Adipocyte (in vitro differentiated cells): ENCODE measurements at regions not wholly inside any gene's neighbourhood (a gene's known extent, or its start where the extent isn't known, plus 50 kb on each side); places are given as distances from the start of the nearest gene placed in this dataset.
"Not testable (repeated sequence)": the region's sequence is repeated elsewhere in the genome, so short reads cannot be mapped to it uniquely, and the experiment has no call there.

Source experiments
- DNase-seq: peaks from one replicate; pipeline ENCODE4 v3.0.0-alpha.2; 2015; ENCODE audit warnings: low read depth
- H3K27me3 ChIP-seq: replicated peaks from 2 replicates; pipeline ENCODE4 v1.7.0; 2013; ENCODE audit warnings: mild to moderate bottlenecking, low read length, moderate library complexity; ENCODE audit not compliant: control insufficient read depth, insufficient read depth
- H3K36me3 ChIP-seq: 2 replicates; pipeline ENCODE4 v1.7.0; 2013; ENCODE audit warnings: low read length, mild to moderate bottlenecking, moderate library complexity; ENCODE audit not compliant: control insufficient read depth, insufficient read depth, severe bottlenecking
- H3K4me1 ChIP-seq: 2 replicates; pipeline ENCODE4 v1.7.0; 2013; ENCODE audit warnings: mild to moderate bottlenecking, low read length, moderate library complexity; ENCODE audit not compliant: control insufficient read depth, insufficient read depth
- H3K4me3 ChIP-seq: 2 replicates; pipeline ENCODE4 v1.7.0; 2013; ENCODE audit warnings: mild to moderate bottlenecking, low read length, moderate library complexity
- H3K9ac ChIP-seq: 2 replicates; pipeline ENCODE4 v1.7.0; 2013; ENCODE audit warnings: mild to moderate bottlenecking, low read length, moderate library complexity
- H3K9me3 ChIP-seq: 2 replicates; pipeline ENCODE4 v1.7.0; 2013; ENCODE audit warnings: mild to moderate bottlenecking, low read length, moderate library complexity; ENCODE audit not compliant: control insufficient read depth

DNA sequence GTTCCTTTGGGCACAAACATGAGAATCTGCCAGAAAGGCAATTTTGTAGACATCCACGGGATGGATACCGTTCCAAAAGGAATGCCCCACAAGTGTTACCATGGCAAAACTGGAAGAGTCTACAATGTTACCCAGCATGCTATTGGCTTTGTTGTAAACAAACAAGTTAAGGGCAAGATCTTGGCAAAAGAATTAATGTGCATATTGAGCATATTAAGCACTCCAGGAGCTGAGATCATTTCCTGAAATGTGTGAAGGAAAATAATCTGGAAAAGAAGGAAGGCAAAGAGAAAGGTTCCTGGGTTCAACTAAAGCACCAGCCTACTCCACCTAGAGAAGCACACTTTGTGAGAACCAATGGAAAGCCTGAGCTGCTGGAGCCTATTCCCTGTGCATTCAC, 103.9 kb upstream of the ARG1 start:
- no peaks in the 10 kb centered on the region for H3K27me3 ChIP-seq
- H3K9me3 ChIP-seq, result peaks cover 2% of the 10 kb centered on the region
- no peaks in the 10 kb centered on the region for H3K4me1 ChIP-seq
- H3K4me3 ChIP-seq, result no peak overlapping the region
- no peak for DNase-seq
- H3K9ac ChIP-seq, result no peak overlapping the region
- no peaks in the 10 kb centered on the region for H3K36me3 ChIP-seq

- Histone ChIP-seq H3K36me3 (no peaks in the 10 kb centered on the region), H3K9me3 (peaks cover 14% of the 10 kb centered on the region), H3K9ac (no peak overlapping the region), H3K27me3 (no peaks in the 10 kb centered on the region), H3K4me1 (no peaks in the 10 kb centered on the region), H3K4me3 (no peak overlapping the region)
- DNase-seq, result no peak
Measured at GRCh38 chr6:131470534-131470933, 102.5 kb upstream of the ARG1 start.

DNA sequence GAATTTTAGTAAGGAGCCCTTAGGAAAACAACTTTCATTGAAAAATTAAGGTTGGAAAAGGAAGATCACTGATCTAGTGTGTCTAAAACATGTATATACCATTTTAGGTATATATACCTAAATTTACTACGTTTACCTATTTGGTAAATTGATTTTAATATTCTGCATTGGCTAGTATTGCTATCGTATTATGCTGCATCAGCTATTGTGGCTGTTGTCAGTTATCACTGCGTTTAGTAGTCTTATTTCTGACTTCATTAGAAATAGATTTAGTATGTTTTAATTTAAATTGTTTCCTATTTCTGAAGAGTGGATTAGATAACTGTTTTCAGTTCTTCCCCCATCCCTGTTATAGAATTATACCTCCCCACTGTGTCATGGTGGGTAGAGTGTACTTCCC, 101.7 kb upstream of the ARG1 start:
- Histone ChIP-seq H3K9ac (no peak overlapping the region), H3K36me3 (no peaks in the 10 kb centered on the region), H3K27me3 (no peaks in the 10 kb centered on the region), H3K4me3 (no peak overlapping the region), H3K4me1 (no peaks in the 10 kb centered on the region), H3K9me3 (peaks cover 14% of the 10 kb centered on the region)
- no peak for DNase-seq

- peaks cover 14% of the 10 kb centered on the region for H3K9me3 ChIP-seq
- not testable (repeated sequence) for H3K9ac ChIP-seq, DNase-seq, H3K4me3 ChIP-seq, H3K36me3 ChIP-seq, H3K27me3 ChIP-seq, H3K4me1 ChIP-seq
Measured at GRCh38 chr6:131473303-131473702, 99.7 kb upstream of the ARG1 start.

- no peaks in the 10 kb centered on the region for H3K27me3 ChIP-seq
- no peaks in the 10 kb centered on the region for H3K4me1 ChIP-seq
- no peaks in the 10 kb centered on the region for H3K36me3 ChIP-seq
- no peak for DNase-seq
- H3K9me3 ChIP-seq, result peaks cover 14% of the 10 kb centered on the region
- H3K4me3 ChIP-seq, result no peak overlapping the region
- no peak overlapping the region for H3K9ac ChIP-seq
Measured at GRCh38 chr6:131476362-131476761, 96.7 kb upstream of the ARG1 start.

GRCh38 chr6:131478740-131479211, 94.2 kb upstream of the ARG1 start:
- H3K36me3 ChIP-seq, result not testable (repeated sequence)

GRCh38 chr6:131486608-131487007, 86.4 kb upstream of the ARG1 start:
- DNase-seq, result no peak
- H3K4me3 ChIP-seq, result no peak overlapping the region
- H3K36me3 ChIP-seq, result no peaks in the 10 kb centered on the region
- H3K27me3 ChIP-seq, result peaks cover 4% of the 10 kb centered on the region
- H3K4me1 ChIP-seq, result no peaks in the 10 kb centered on the region
- H3K9ac ChIP-seq, result no peak overlapping the region
- H3K9me3 ChIP-seq, result peaks cover 3% of the 10 kb centered on the region

More at GRCh38 chr6:131478740-131479211, 94.2 kb upstream of the ARG1 start:
- not testable (repeated sequence) for H3K27me3 ChIP-seq, H3K9ac ChIP-seq, H3K4me3 ChIP-seq, H3K4me1 ChIP-seq, DNase-seq
- H3K9me3 ChIP-seq, result peaks cover 14% of the 10 kb centered on the region

- H3K36me3 ChIP-seq, result no peaks in the 10 kb centered on the region
- H3K4me1 ChIP-seq, result no peaks in the 10 kb centered on the region
- H3K4me3 ChIP-seq, result no peak overlapping the region
- H3K9ac ChIP-seq, result no peak overlapping the region
- peaks cover 3% of the 10 kb centered on the region for H3K9me3 ChIP-seq
- H3K27me3 ChIP-seq, result peaks cover 4% of the 10 kb centered on the region
- DNase-seq, result no peak
Measured at GRCh38 chr6:131488780-131489179, 84.2 kb upstream of the ARG1 start.

- no peak for DNase-seq
- Histone ChIP-seq H3K4me3 (no peak overlapping the region), H3K9ac (no peak overlapping the region)
Measured at GRCh38 chr6:131490441-131490840, 82.6 kb upstream of the ARG1 start.

DNA sequence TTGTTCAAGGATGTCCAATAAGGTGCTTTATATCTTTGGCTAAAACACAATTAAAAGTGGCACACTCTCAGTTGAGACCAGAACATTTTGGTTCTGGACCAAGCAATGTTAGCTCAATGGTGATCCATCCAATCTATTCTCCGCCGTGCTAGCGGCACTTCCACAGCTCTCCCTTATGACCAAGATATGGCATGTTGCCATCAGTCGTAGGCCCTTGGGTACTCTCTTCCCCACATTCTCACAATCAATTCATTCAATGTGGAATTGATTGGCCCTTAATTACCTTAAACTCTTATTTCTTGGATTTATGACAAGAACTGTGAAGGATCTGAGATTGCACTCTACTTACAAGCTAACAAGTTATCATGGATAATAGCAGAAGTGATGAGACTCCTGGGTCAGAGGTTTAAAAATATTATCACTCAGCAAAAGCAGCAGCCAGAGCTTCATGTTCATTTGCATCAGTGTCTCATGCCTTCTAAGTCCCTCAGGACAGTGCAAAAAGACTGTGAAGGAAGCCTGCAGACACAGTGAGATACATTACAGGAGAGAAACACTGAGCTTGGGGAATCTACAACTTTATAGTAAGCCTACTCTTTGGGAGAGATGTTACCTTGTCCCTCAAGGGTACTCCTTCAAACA, 80.0 kb upstream of the ARG1 start:
- Histone ChIP-seq H3K9ac (no peak overlapping the region), H3K36me3 (no peaks in the 10 kb centered on the region), H3K9me3 (peaks cover 4% of the 10 kb centered on the region), H3K27me3 (peaks cover 4% of the 10 kb centered on the region), H3K4me1 (no peaks in the 10 kb centered on the region), H3K4me3 (no peak overlapping the region)
- no peak for DNase-seq

More at GRCh38 chr6:131490441-131490840, 82.6 kb upstream of the ARG1 start:
- H3K4me1 ChIP-seq, result no peaks in the 10 kb centered on the region
- H3K27me3 ChIP-seq, result peaks cover 4% of the 10 kb centered on the region
- no peaks in the 10 kb centered on the region for H3K36me3 ChIP-seq
- H3K9me3 ChIP-seq, result peaks cover 4% of the 10 kb centered on the region

DNA sequence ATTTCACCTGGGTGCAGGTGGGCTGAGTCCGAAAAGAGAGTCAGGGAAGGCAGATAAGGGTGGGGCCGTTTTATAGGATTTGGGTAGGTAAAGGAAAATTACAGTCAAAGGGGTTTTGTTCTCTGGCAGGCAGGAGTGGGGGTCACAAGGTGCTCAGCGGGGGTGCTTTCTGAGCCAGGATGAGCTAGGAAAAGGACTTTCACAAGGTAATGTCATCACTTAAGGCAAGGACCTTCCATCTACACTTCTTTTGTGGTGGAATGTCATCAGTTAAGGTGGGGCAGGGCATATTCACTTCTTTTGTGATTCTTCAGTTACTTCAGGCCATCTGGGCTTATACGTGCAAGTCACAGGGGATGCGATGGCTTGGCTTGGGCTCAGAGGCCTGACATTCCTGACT, 68.6 kb upstream of the ARG1 start:
- not testable (repeated sequence) for H3K9ac ChIP-seq, DNase-seq, H3K4me1 ChIP-seq, H3K36me3 ChIP-seq, H3K4me3 ChIP-seq, H3K9me3 ChIP-seq, H3K27me3 ChIP-seq

- Histone ChIP-seq H3K9ac (no peak overlapping the region), H3K36me3 (no peaks in the 10 kb centered on the region), H3K9me3 (peaks cover 10% of the 10 kb centered on the region), H3K4me1 (no peaks in the 10 kb centered on the region), H3K4me3 (no peak overlapping the region), H3K27me3 (no peaks in the 10 kb centered on the region)
- DNase-seq, result no peak
Measured at GRCh38 chr6:131510094-131510493, 62.9 kb upstream of the ARG1 start.
